ENCODE measurements at regions not wholly inside any gene's neighbourhood (a gene's known extent, or its start where the extent isn't known, plus 50 kb on each side); places are given as distances from the start of the nearest gene placed in this dataset.

DNA sequence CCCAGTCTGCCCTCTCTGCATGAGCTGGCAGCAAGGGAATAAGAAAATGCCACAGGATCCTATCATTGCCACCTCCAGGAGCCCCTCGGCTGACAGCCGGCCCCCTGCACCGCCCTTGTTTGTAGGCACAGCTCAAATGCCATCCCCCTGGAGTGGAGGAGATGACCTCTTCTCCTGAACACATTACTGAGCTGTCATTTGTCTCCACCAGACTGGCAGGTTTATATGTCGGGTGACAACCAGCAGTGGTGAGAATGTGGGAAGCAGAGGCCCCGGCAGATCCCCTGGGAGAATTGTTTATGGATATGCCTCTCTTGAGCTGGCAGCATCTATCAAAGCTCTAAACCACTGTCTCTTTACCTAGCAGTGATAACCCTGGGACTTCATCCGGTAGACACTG, 135.4 kb upstream of the FMN2 start:
- no peak for DNase-seq
- no peak overlapping the region for H3K9ac ChIP-seq (ENCODE audit: low read depth, low read length)
- no peak overlapping the region for H2BK5ac ChIP-seq (ENCODE audit: low read depth, low read length, poor library complexity, severe bottlenecking)
- no peak overlapping the region for H4K91ac ChIP-seq (ENCODE audit: insufficient read depth, low read depth, low read length)
- no peaks in the 10 kb centered on the region for H3K36me3 ChIP-seq (ENCODE audit: control insufficient read depth, insufficient read depth, low read length)
- no peak overlapping the region for H2AK5ac ChIP-seq (ENCODE audit: low read depth, low read length)
- H3K4ac ChIP-seq (ENCODE audit: low read depth, low read length), result no peak overlapping the region
- no peak overlapping the region for H3K4me2 ChIP-seq (ENCODE audit: low read depth, low read length)
- H3K18ac ChIP-seq (ENCODE audit: low read depth, low read length), result no peak overlapping the region
- no peaks in the 10 kb centered on the region for H3K4me1 ChIP-seq (ENCODE audit: control insufficient read depth, insufficient read depth, low read length)
- no peaks in the 10 kb centered on the region for H3K79me1 ChIP-seq (ENCODE audit: low read depth in 1 of 2, low read length in 2 of 2)
- in situ Hi-C loops (cut with MboI; ENCODE audit: low sequenced_read_pairs) (no loop called here), dilution Hi-C loops (cut with HindIII; ENCODE audit: low sequenced_read_pairs, unreplicated experiment) (no loop called here), intact Hi-C loops (cut with micrococcal nuclease) (no loop called here)
- H3K4me3 ChIP-seq (ENCODE audit: insufficient read depth, low read depth, low read length), result no peak overlapping the region
- no peaks in the 10 kb centered on the region for H4K20me1 ChIP-seq (ENCODE audit: insufficient read depth, low read length)
- no peak overlapping the region for H3K56ac ChIP-seq (ENCODE audit: extremely low read depth, insufficient read depth, low read length)
- no peaks in the 10 kb centered on the region for H3K9me3 ChIP-seq (ENCODE audit: control insufficient read depth, insufficient read depth, low read length)
- no peak for ATAC-seq (ENCODE audit: low read depth)
- no peak overlapping the region for H2AFZ ChIP-seq (replicated peaks; ENCODE audit: low read length, poor library complexity)
- H3K27ac ChIP-seq (ENCODE audit: insufficient read depth, low read length), result no peak overlapping the region
- CTCF ChIA-PET, result no interaction called here
- no peak overlapping the region for H2BK120ac ChIP-seq (ENCODE audit: low read depth, low read length)
- H2BK15ac ChIP-seq (ENCODE audit: low read depth, low read length), result no peak overlapping the region
- no peak overlapping the region for H2BK20ac ChIP-seq (ENCODE audit: low read depth, low read length)
- POLR2A ChIA-PET (ENCODE audit: unreplicated experiment), result no interaction called here
- H4K5ac ChIP-seq (ENCODE audit: low read depth, low read length), result no peak overlapping the region
- TF ChIP-seq NFE2L2 (IDR thresholded peaks at IDR 0.05; ENCODE audit: low read depth, low read length) (no peak), POLR2A (IDR thresholded peaks at IDR 0.05; ENCODE audit: low read depth, low read length) (no peak)
- WGBS, 2 experiments (ENCODE audit: extremely low coverage in 2 of 2, insufficient read length in 1 of 2), result no CpG with 5 or more reads among the region's 6 CpGs
- H3K23ac ChIP-seq (ENCODE audit: low read depth, low read length), result no peak overlapping the region
- no peak overlapping the region for H3K14ac ChIP-seq (replicated peaks; ENCODE audit: low read depth, low read length)
- H3K27me3 ChIP-seq (ENCODE audit: control insufficient read depth, insufficient read depth, low read length), result peaks cover 19% of the 10 kb centered on the region
- no peak overlapping the region for H4K8ac ChIP-seq (ENCODE audit: low read depth in 2 of 2, low read length in 2 of 2)
- no peak overlapping the region for H2AK9ac ChIP-seq (replicated peaks; ENCODE audit: low read depth, low read length, poor library complexity)
- no TSS peak for BruUV-seq (replicated peaks)
- H3K9me1 ChIP-seq (ENCODE audit: insufficient read depth, low read length), result no peaks in the 10 kb centered on the region

Measured in IMR-90 (cell line).